Spleen (tissue), 7 donors: ENCODE measurements at regions not wholly inside any gene's neighbourhood (a gene's known extent, or its start where the extent isn't known, plus 50 kb on each side); places are given as distances from the start of the nearest gene placed in this dataset.
"Not testable (repeated sequence)": the region's sequence is repeated elsewhere in the genome, so short reads cannot be mapped to it uniquely, and the experiment has no call there.

Source experiments
- POLR2A ChIP-seq, 3 donors: fragments of 450-650 bp; IDR thresholded peaks; one replicate each; pipeline ENCODE4 v1.5.1; 2017; ENCODE audit warnings: antibody characterized with exemption in 3 of 3, mild to moderate bottlenecking in 1 of 3
- POLR2AphosphoS5 ChIP-seq, 3 donors: sonication (generic); formaldehyde crosslinking; IDR thresholded peaks; one replicate each; pipeline ENCODE4 v1.5.1; 2017; ENCODE audit warnings: antibody characterized with exemption in 3 of 3
- TF ChIP-seq, protein P1 (sequence below), 11 experiments: fragments of 200-600 bp in 7 of 11; fragments of 450-650 bp in 4 of 11; sonication (generic) in 4 of 11; IDR thresholded peaks in 8 of 11; conservative IDR thresholded peaks in 3 of 11; 1 replicate in 7 of 11; 2 replicates in 4 of 11; pipeline versions ENCODE4 v1.4.0 to v1.8.0; 2016 to 2021; ENCODE audit warnings: antibody characterized with exemption in 11 of 11, inconsistent platforms in 4 of 11, mild to moderate bottlenecking in 1 of 11
- donor health status: DM: no; HTN: no; CAD: no; lungs with moderate emphysema.
- donor health status: DM: no; HTN: no; CAD: no.
- donor health status: DM: no; HTN: no; CAD: no.

GRCh38 chr1:149243572-149243971 lies 140.2 kb upstream of the NBPF9 start:
- TF ChIP-seq, protein P1, sequence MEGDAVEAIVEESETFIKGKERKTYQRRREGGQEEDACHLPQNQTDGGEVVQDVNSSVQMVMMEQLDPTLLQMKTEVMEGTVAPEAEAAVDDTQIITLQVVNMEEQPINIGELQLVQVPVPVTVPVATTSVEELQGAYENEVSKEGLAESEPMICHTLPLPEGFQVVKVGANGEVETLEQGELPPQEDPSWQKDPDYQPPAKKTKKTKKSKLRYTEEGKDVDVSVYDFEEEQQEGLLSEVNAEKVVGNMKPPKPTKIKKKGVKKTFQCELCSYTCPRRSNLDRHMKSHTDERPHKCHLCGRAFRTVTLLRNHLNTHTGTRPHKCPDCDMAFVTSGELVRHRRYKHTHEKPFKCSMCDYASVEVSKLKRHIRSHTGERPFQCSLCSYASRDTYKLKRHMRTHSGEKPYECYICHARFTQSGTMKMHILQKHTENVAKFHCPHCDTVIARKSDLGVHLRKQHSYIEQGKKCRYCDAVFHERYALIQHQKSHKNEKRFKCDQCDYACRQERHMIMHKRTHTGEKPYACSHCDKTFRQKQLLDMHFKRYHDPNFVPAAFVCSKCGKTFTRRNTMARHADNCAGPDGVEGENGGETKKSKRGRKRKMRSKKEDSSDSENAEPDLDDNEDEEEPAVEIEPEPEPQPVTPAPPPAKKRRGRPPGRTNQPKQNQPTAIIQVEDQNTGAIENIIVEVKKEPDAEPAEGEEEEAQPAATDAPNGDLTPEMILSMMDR (IDR thresholded peaks at IDR 0.05 in 8 of 11, conservative IDR thresholded peaks at IDR 0.05 in 3 of 11) = not testable (repeated sequence)
- not testable (repeated sequence) for TF ChIP-seq POLR2A, POLR2AphosphoS5 (IDR thresholded peaks at IDR 0.05)
